ENCODE measurements at regions not wholly inside any gene's neighbourhood (a gene's known extent, or its start where the extent isn't known, plus 50 kb on each side); places are given as distances from the start of the nearest gene placed in this dataset.
A peak's percentile ranks its signal among the peaks of the same experiment; 100 is the strongest.

- no peak for TF ChIP-seq CTCF (IDR thresholded peaks at IDR 0.05; ENCODE audit: low read length, missing control alignments)
- no peak overlapping the region for H3K4me3 ChIP-seq (replicated peaks; ENCODE audit: low read depth, low read length)
- DNase-seq (ENCODE audit: low read depth) = peak; percentile 68
Measured at GRCh38 chr6:28643017-28643740, 117.5 kb downstream of the GPX5 start.

GRCh38 chr6:28646650-28647049 is 121.0 kb downstream of the GPX5 start:
- DNase-seq (ENCODE audit: low read depth) = no peak
- TF ChIP-seq CTCF (IDR thresholded peaks at IDR 0.05; ENCODE audit: low read length, missing control alignments) = no peak
- H3K4me3 ChIP-seq (replicated peaks; ENCODE audit: low read depth, low read length) = no peak overlapping the region

- TF ChIP-seq CTCF (IDR thresholded peaks at IDR 0.05; ENCODE audit: low read length, missing control alignments) = no peak
- peak; percentile 80 for DNase-seq (ENCODE audit: low read depth)
- H3K4me3 ChIP-seq (replicated peaks; ENCODE audit: low read depth, low read length) = peak overlapping the region; percentile 70
Measured at GRCh38 chr6:28648035-28648877, 122.6 kb downstream of the GPX5 start.

- TF ChIP-seq CTCF (IDR thresholded peaks at IDR 0.05; ENCODE audit: low read length, missing control alignments) = no peak
- H3K4me3 ChIP-seq (replicated peaks; ENCODE audit: low read depth, low read length) = peak overlapping the region; percentile 70
- no peak for DNase-seq (ENCODE audit: low read depth)
Measured at GRCh38 chr6:28648878-28649375, 123.2 kb downstream of the GPX5 start.

GRCh38 chr6:28651161-28651560 is 125.5 kb downstream of the GPX5 start:
- DNase-seq (ENCODE audit: low read depth) = no peak
- no peak overlapping the region for H3K4me3 ChIP-seq (replicated peaks; ENCODE audit: low read depth, low read length)
- TF ChIP-seq CTCF (IDR thresholded peaks at IDR 0.05; ENCODE audit: low read length, missing control alignments) = no peak

GRCh38 chr6:28653876-28654275 is 128.2 kb downstream of the GPX5 start:
- no peak overlapping the region for H3K4me3 ChIP-seq (replicated peaks; ENCODE audit: low read depth, low read length)
- TF ChIP-seq CTCF (IDR thresholded peaks at IDR 0.05; ENCODE audit: low read length, missing control alignments) = no peak
- no peak for DNase-seq (ENCODE audit: low read depth)

All from fibroblast of pulmonary artery (primary cell).